Right lung (tissue), 2 donors: ENCODE measurements at regions not wholly inside any gene's neighbourhood (a gene's known extent, or its start where the extent isn't known, plus 50 kb on each side); places are given as distances from the start of the nearest gene placed in this dataset.

Experiments used
- DNase-seq, 2 donors: peaks; one replicate each; pipeline ENCODE4 v3.0.0-alpha.2; 2013

- DNase-seq, result no peak
Measured at GRCh38 chr20:52578559-52578958, 387.0 kb upstream of the ZFP64 start.

GRCh38 chr20:52577696-52578095 lies 386.1 kb upstream of the ZFP64 start:
- no peak for DNase-seq

- DNase-seq, result no peak
Measured at GRCh38 chr20:52572687-52573086, 381.1 kb upstream of the ZFP64 start.

- no peak for DNase-seq
Measured at GRCh38 chr20:52569201-52569600, 377.6 kb upstream of the ZFP64 start.

GRCh38 chr20:52565614-52566013 lies 374.0 kb upstream of the ZFP64 start:
- no peak for DNase-seq

- DNase-seq, result no peak
Measured at GRCh38 chr20:52564594-52564993, 373.0 kb upstream of the ZFP64 start.

GRCh38 chr20:52552181-52552872 lies 360.7 kb upstream of the ZFP64 start:
- no peak for DNase-seq

- peak in 1 of 2 donors; percentile 23 for DNase-seq
Measured at GRCh38 chr20:52542131-52542530, 350.6 kb upstream of the ZFP64 start.

GRCh38 chr20:52540509-52540908 lies 348.9 kb upstream of the ZFP64 start:
- no peak for DNase-seq

- DNase-seq, result no peak
Measured at GRCh38 chr20:52539891-52540290, 348.3 kb upstream of the ZFP64 start.

- DNase-seq, result no peak
Measured at GRCh38 chr20:52536841-52537400, 345.3 kb upstream of the ZFP64 start.

GRCh38 chr20:52536040-52536439 lies 344.5 kb upstream of the ZFP64 start:
- no peak for DNase-seq

GRCh38 chr20:52534616-52535015 lies 343.0 kb upstream of the ZFP64 start:
- no peak for DNase-seq

GRCh38 chr20:52533401-52533800 lies 341.8 kb upstream of the ZFP64 start:
- DNase-seq, result no peak

- DNase-seq, result no peak
Measured at GRCh38 chr20:52532674-52533073, 341.1 kb upstream of the ZFP64 start.

- no peak for DNase-seq
Measured at GRCh38 chr20:52530571-52530970, 339.0 kb upstream of the ZFP64 start.

- peak; percentile 89 to 91 for DNase-seq
Measured at GRCh38 chr20:52529826-52530225, 338.2 kb upstream of the ZFP64 start.

GRCh38 chr20:52524861-52525260 lies 333.3 kb upstream of the ZFP64 start:
- no peak for DNase-seq

GRCh38 chr20:52518735-52519134 lies 327.2 kb upstream of the ZFP64 start:
- DNase-seq, result no peak

- no peak for DNase-seq
Measured at GRCh38 chr20:52515877-52516276, 324.3 kb upstream of the ZFP64 start.

- DNase-seq, result no peak
Measured at GRCh38 chr20:52500157-52500556, 308.6 kb upstream of the ZFP64 start.

- DNase-seq, result no peak
Measured at GRCh38 chr20:52497731-52498130, 306.2 kb upstream of the ZFP64 start.

GRCh38 chr20:52496191-52496590 lies 304.6 kb upstream of the ZFP64 start:
- DNase-seq, result no peak

- no peak for DNase-seq
Measured at GRCh38 chr20:52494244-52494643, 302.7 kb upstream of the ZFP64 start.
